HG03565 (cell line): ENCODE measurements at regions not wholly inside any gene's neighbourhood (a gene's known extent, or its start where the extent isn't known, plus 50 kb on each side); places are given as distances from the start of the nearest gene placed in this dataset.

Experiments
- ATAC-seq: cut with Tn5 transposase; IDR thresholded peaks from one replicate; pipeline ENCODE4 v1.9.1; 2021; ENCODE audit warnings: mild to moderate bottlenecking, moderate library complexity; ENCODE audit not compliant: unreplicated experiment

DNA sequence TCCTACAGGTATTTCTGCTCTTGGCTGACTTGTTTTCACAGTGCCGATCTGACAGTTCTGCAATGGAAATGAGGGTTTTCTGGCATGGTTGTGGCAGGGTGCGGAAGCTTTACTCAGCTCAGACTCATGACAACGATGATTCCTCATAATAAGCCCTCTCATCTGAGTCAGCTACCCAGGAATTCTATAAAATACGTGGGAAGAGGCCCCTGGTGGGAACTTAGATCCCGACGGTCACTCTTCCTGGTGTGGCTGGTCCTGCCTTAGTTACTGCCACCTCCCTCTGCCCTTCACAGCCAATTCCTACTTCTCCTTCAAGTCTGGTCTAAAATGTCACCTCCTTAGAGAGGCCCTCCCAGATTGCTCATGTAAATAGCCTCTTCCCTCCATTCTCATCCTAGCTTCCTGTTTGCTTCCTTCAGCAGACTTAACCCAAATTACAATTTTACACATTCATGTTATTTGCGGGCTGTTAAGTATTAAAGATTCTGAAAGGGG lies 104.2 kb upstream of the MAP1LC3B2 start:
- ATAC-seq, result no peak

DNA sequence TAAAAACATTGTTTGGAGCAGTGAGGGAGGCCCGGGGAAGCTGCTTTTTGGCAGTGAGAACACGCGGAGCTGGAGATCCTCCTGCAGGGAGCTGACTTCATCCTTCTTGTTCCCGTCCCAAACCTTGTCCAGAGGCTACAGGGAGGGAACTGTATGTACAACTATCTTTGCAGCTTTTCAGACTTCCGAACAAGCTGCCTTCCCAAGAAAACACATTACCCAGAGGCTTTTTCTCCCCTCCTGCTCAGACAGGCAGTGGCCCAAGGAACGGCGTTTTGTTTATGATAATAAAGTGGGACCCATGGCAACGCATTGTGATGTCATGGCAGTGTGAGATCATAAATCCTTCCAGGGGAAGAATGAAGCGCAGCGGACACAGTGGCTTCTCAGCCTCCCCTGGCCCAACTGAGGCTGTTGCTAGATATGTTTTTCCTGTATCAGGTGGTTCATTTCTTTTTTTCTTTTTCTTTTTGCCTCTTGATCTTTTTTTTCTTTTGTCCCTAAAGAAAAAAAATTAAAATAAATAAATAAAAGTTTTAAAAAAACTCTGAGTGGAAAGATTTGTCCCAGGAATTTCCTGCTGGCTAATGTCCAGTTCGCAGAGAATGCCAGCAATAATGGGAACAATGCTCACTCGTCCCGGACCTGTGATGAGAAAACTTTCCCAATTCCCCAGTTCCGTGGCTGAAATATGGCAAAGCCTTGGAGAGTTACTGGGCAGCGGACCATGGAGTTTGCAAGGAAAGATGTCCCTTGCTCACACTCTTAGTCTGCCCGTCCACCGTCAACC lies 103.4 kb upstream of the MAP1LC3B2 start:
- ATAC-seq, result no peak

GRCh38 chr12:116456330-116457082 lies 102.7 kb upstream of the MAP1LC3B2 start:
- no peak for ATAC-seq

DNA sequence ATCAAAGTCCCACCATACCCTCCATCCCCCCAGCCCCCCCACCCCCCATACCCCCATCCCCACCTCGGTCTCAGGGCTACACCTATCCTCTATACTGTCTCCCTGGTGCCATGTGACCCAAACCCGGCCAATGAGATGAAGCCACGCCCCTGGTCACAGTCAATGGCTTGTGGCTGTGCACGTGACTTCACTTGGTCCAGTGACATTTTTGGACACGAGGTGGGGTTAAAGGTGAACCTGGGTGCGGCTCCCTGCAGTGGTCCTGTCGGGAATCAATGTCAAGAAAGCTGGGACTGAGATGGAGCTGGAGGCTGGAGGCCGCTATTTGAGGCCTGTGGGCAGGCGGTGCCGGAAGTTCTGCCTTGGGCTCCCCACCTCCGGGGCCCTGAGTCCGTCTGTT lies 100.7 kb upstream of the MAP1LC3B2 start:
- no peak for ATAC-seq

DNA sequence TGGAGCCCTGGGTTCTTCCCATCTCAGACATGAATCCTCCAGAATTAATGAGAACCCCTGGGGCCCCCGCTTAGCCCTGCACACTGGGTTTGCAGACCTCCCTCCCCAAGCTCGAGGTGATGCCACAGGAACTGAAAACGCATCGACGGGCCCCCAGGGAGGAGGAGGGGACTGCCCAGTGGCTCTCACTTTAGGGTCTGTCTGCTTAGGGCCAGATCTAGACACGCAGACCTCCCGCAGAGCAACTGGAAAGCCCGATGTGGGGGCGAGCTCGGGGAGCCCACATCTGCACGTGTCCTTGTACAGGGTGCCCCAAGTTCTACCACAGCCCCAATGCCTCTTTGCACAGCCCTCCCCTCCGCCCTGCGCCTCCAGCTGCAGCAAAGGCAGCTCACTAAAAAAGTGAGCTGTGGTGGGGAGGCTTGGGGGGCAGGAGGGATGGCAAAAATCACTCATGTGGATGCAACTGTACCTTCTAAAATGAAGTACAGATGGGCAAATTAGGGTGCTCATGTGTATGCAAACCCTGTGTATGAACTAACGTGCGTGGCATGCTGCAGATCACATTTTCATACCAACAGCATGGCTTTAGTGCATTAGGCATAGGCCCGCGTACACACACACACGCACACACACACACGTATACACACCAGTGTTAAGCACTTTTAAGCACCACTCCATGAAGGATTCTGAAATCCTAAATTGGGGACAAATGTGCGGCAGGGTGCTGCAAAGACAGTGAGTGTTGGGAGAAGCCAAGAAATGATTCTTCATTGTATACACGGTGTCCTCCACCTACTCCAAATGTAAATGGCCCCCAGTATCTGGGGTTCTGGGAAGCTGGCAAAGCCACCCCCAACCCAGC lies 99.9 kb upstream of the MAP1LC3B2 start:
- ATAC-seq, result no peak

GRCh38 chr12:116459916-116460663 lies 99.1 kb upstream of the MAP1LC3B2 start:
- no peak for ATAC-seq

DNA sequence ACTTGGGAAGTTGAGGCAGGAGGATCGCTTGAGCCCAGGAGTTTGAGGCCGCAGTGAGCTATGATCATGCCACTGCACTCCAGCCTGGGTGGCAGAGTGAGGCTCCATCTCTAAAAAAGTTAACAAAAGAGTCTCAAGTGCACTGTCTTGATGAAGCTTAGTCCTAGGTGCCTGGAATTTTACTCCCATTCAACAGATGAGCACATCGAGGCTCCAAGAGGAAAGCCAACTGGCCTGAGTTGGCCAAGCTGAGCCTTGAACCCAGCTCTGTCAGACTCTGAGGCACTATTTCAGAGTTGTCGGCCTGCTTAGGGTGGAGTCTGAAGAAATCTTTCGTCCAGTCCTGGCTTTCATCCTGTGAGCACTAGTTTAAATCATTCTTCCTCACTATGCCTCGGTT lies 98.1 kb upstream of the MAP1LC3B2 start:
- ATAC-seq, result no peak

- no peak for ATAC-seq
Observed at GRCh38 chr12:116463366-116463765, 95.8 kb upstream of the MAP1LC3B2 start.

GRCh38 chr12:116465407-116465806 lies 93.8 kb upstream of the MAP1LC3B2 start:
- ATAC-seq, result no peak

DNA sequence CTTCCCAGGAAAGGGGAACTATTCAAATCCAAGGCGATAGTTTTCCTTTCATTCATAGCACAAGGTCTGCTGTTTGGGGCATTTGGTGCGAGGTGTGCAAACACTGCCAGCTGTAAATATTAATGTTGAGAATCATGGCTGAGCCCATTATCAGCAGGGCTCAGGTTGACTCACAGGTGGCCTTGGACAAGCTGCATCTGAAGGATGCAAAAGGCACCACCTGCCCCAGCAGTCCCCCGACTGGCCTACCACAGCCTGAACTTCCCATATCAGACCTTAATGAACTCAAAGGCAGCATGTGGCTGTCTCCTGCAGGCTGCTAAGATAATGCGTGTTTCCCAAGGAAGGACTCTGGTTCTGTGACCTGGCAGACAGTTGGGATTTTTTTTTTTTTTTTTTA lies 93.3 kb upstream of the MAP1LC3B2 start:
- ATAC-seq, result no peak

DNA sequence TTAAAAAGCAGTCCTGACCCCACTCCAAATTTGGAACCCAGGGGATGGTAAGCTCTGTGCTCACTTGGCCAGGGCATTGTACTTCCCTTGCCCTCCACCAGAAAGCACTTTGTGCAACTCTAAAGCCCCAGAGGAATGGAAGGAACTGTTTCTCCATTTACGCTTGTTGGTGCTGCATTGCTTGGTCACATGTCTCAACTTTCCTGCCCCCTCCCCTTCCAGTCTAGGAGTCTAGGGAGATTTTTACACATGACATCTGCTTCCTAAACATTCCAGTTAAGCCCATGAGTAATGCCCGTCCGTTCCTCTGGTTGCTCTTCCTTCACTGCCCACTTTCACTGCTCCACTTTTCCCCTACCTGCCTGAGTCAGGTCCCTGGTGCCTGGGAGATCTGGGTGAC lies 92.6 kb upstream of the MAP1LC3B2 start:
- no peak for ATAC-seq

GRCh38 chr12:116469344-116469743 lies 89.8 kb upstream of the MAP1LC3B2 start:
- no peak for ATAC-seq

GRCh38 chr12:116471544-116471943 lies 87.6 kb upstream of the MAP1LC3B2 start:
- no peak for ATAC-seq

GRCh38 chr12:116472193-116472592 lies 87.0 kb upstream of the MAP1LC3B2 start:
- no peak for ATAC-seq

DNA sequence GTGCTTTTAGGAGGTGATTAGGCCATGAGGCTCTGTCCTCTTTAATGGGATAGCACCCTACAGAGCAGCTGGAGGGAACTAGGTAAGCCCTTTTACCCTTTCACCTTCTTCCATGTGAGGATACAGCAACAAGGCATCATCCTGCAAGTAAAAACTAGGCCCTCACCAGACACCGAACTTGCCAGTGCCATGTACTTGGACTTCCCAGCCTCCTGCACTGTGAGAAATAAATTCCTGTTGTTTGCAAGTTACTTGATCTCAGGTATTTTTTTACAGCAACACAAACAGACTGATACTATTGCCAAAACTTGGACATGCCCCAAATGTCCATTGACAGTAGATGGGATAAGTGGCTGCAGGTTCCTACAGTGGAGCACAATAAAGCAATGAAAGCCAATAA lies 85.8 kb upstream of the MAP1LC3B2 start:
- no peak for ATAC-seq

GRCh38 chr12:116474331-116474730 lies 84.8 kb upstream of the MAP1LC3B2 start:
- ATAC-seq, result no peak

GRCh38 chr12:116474899-116475298 lies 84.3 kb upstream of the MAP1LC3B2 start:
- no peak for ATAC-seq

- no peak for ATAC-seq
Observed at GRCh38 chr12:116476227-116476822, 82.9 kb upstream of the MAP1LC3B2 start.

GRCh38 chr12:116478243-116478773 lies 80.9 kb upstream of the MAP1LC3B2 start:
- ATAC-seq, result no peak
